Liver (tissue), 8 donors: ENCODE measurements at regions not wholly inside any gene's neighbourhood (a gene's known extent, or its start where the extent isn't known, plus 50 kb on each side); places are given as distances from the start of the nearest gene placed in this dataset.

Experiments
- DNase-seq: peaks from one replicate; pipeline ENCODE4 v3.0.0-alpha.2; 2017; ENCODE audit warnings: low spot score
- H3K27ac ChIP-seq, 2 donors: one replicate each; pipeline ENCODE4 v1.7.0; 2013; ENCODE audit warnings: inconsistent platforms in 2 of 2, low read length in 2 of 2, control low read depth in 1 of 2, low read depth in 1 of 2, mild to moderate bottlenecking in 1 of 2
- H3K27me3 ChIP-seq, 4 donors: one replicate each; pipeline versions ENCODE4 v1.6.1 to v1.7.0; 2013; ENCODE audit warnings: low read length in 3 of 4, inconsistent platforms in 1 of 4, mild to moderate bottlenecking in 1 of 4, moderate library complexity in 1 of 4; ENCODE audit not compliant: control insufficient read depth in 4 of 4, insufficient read depth in 4 of 4
- H3K36me3 ChIP-seq, 4 donors: one replicate each; pipeline versions ENCODE4 v1.6.1 to v1.7.0; 2013; ENCODE audit warnings: low read length in 3 of 4, mild to moderate bottlenecking in 3 of 4, low read depth in 1 of 4, moderate library complexity in 1 of 4; ENCODE audit not compliant: control insufficient read depth in 4 of 4, insufficient read depth in 3 of 4
- H3K4me1 ChIP-seq, 4 donors: one replicate each; pipeline versions ENCODE4 v1.6.1 to v1.7.0; 2013; ENCODE audit warnings: low read length in 3 of 4, mild to moderate bottlenecking in 3 of 4, moderate library complexity in 1 of 4; ENCODE audit not compliant: control insufficient read depth in 4 of 4, insufficient read depth in 4 of 4
- H3K4me3 ChIP-seq, 3 donors: one replicate each; pipeline versions ENCODE4 v1.6.1 to v1.7.0; 2013; ENCODE audit warnings: low read length in 3 of 3, control low read depth in 1 of 3, low read depth in 1 of 3, mild to moderate bottlenecking in 1 of 3
- H3K9ac ChIP-seq, 2 donors: one replicate each; pipeline ENCODE4 v1.7.0; 2013; ENCODE audit warnings: low read length in 2 of 2, mild to moderate bottlenecking in 2 of 2, moderate library complexity in 2 of 2, control low read depth in 1 of 2, low read depth in 1 of 2
- H3K9me3 ChIP-seq, 4 donors: one replicate each; pipeline versions ENCODE4 v1.6.1 to v1.7.0; 2013; ENCODE audit warnings: low read length in 3 of 4; ENCODE audit not compliant: control insufficient read depth in 4 of 4
- EGR1 ChIP-seq, 2 donors: IDR thresholded peaks; 2 replicates each; pipeline ENCODE4 v1.6.1; 2016 to 2018; ENCODE audit warnings: antibody characterized with exemption in 2 of 2, low read depth in 2 of 2
- FOXA1 ChIP-seq: IDR thresholded peaks from 2 replicates; pipeline ENCODE4 v1.6.1; 2016; ENCODE audit warnings: antibody characterized with exemption
- FOXA2 ChIP-seq: IDR thresholded peaks from 2 replicates; pipeline ENCODE4 v1.6.1; 2016; ENCODE audit warnings: antibody characterized with exemption
- GABPA ChIP-seq, 2 donors: IDR thresholded peaks in 1 of 2; conservative IDR thresholded peaks in 1 of 2; 2 replicates each; pipeline ENCODE4 v1.6.1; 2016; ENCODE audit warnings: antibody characterized with exemption in 2 of 2, mild to moderate bottlenecking in 1 of 2, moderate library complexity in 1 of 2
- HNF4A ChIP-seq, 2 donors: conservative IDR thresholded peaks; 2 replicates each; pipeline ENCODE4 v1.6.1; 2016; ENCODE audit warnings: antibody characterized with exemption in 2 of 2, mild to moderate bottlenecking in 2 of 2
- HNF4G ChIP-seq: IDR thresholded peaks from 2 replicates; pipeline ENCODE4 v1.6.1; 2016; ENCODE audit warnings: antibody characterized with exemption
- JUND ChIP-seq, 2 donors: IDR thresholded peaks; 2 replicates each; pipeline ENCODE4 v1.6.1; 2016; ENCODE audit warnings: antibody characterized with exemption in 2 of 2
- NR2F2 ChIP-seq: IDR thresholded peaks from 2 replicates; pipeline ENCODE4 v1.6.1; 2016; ENCODE audit warnings: antibody characterized with exemption
- RAD21 ChIP-seq, 2 donors: IDR thresholded peaks; 2 replicates each; pipeline ENCODE4 v1.6.1; 2016; ENCODE audit warnings: antibody characterized with exemption in 2 of 2, mild to moderate bottlenecking in 2 of 2
- RXRA ChIP-seq, 2 donors: IDR thresholded peaks; 2 replicates each; pipeline ENCODE4 v1.6.1; 2017 to 2018; ENCODE audit warnings: antibody characterized with exemption in 2 of 2, mild to moderate bottlenecking in 1 of 2
- SP1 ChIP-seq: IDR thresholded peaks from 2 replicates; pipeline ENCODE4 v1.6.1; 2018; ENCODE audit warnings: antibody characterized with exemption, mild to moderate bottlenecking
- TAF1 ChIP-seq: conservative IDR thresholded peaks from 2 replicates; pipeline ENCODE4 v1.6.1; 2016; ENCODE audit warnings: antibody characterized with exemption, mild to moderate bottlenecking
- YY1 ChIP-seq: IDR thresholded peaks from 2 replicates; pipeline ENCODE4 v1.6.1; 2016; ENCODE audit warnings: antibody characterized with exemption, mild to moderate bottlenecking
- WGBS: extraction: QIAGEN DNeasy Blood & Tissue Kit; methylation state at CpG from one replicate; pipeline ENCODE4 v1.1.7; 2013; 5-methylcytosine and 5-hydroxymethylcytosine counted together
- TF ChIP-seq, protein P1 (sequence below): IDR thresholded peaks from 2 replicates; pipeline ENCODE4 v1.6.1; 2016; ENCODE audit warnings: antibody characterized with exemption
- TF ChIP-seq, protein P2 (sequence below): IDR thresholded peaks from 2 replicates; pipeline ENCODE4 v1.6.1; 2016; ENCODE audit warnings: antibody characterized with exemption, mild to moderate bottlenecking
- TF ChIP-seq, protein P3 (sequence below): IDR thresholded peaks from 2 replicates; pipeline ENCODE4 v1.6.1; 2016; ENCODE audit warnings: antibody characterized with exemption
- TF ChIP-seq, protein P4 (sequence below): fragments of 150-350 bp; IDR thresholded peaks from 2 replicates; pipeline ENCODE4 v1.5.1; 2017; ENCODE audit warnings: improper control_type of control experiment, low read depth, low read length; ENCODE audit not compliant: missing input control
- TF ChIP-seq, protein P5 (sequence below): IDR thresholded peaks from 2 replicates; pipeline ENCODE4 v1.6.1; 2016; ENCODE audit warnings: antibody characterized with exemption
- donor health status: healthy.
- donor health status: healthy.
- donor health status: healthy.
- donor health status: healthy.
- donor health status: healthy.

DNA sequence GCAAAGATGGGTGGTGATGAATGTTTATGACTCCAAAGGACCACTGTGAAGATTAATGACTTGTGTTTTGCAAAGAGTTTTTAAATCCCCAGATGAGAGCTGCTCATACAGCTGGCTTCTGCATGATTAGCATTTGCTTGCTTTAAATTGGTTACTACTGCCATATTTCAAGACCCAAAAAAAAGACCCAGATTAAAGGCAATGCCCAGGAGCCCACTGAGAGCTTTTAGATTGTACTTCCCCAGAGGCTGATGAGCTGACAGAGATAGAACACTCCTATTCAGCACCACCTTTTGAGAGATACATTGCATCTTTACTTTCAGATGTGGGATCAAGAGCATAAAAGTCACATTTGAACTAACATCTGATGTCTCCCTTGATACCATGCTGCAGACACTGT lies 142.0 kb downstream of the HNRNPD start:
- H3K27me3 ChIP-seq: no peaks in the 10 kb centered on the region
- no peak for TF ChIP-seq YY1
- TF ChIP-seq, protein P1, sequence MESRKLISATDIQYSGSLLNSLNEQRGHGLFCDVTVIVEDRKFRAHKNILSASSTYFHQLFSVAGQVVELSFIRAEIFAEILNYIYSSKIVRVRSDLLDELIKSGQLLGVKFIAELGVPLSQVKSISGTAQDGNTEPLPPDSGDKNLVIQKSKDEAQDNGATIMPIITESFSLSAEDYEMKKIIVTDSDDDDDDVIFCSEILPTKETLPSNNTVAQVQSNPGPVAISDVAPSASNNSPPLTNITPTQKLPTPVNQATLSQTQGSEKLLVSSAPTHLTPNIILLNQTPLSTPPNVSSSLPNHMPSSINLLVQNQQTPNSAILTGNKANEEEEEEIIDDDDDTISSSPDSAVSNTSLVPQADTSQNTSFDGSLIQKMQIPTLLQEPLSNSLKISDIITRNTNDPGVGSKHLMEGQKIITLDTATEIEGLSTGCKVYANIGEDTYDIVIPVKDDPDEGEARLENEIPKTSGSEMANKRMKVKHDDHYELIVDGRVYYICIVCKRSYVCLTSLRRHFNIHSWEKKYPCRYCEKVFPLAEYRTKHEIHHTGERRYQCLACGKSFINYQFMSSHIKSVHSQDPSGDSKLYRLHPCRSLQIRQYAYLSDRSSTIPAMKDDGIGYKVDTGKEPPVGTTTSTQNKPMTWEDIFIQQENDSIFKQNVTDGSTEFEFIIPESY: no peak
- TF ChIP-seq HNF4G: no peak
- TF ChIP-seq, protein P2, sequence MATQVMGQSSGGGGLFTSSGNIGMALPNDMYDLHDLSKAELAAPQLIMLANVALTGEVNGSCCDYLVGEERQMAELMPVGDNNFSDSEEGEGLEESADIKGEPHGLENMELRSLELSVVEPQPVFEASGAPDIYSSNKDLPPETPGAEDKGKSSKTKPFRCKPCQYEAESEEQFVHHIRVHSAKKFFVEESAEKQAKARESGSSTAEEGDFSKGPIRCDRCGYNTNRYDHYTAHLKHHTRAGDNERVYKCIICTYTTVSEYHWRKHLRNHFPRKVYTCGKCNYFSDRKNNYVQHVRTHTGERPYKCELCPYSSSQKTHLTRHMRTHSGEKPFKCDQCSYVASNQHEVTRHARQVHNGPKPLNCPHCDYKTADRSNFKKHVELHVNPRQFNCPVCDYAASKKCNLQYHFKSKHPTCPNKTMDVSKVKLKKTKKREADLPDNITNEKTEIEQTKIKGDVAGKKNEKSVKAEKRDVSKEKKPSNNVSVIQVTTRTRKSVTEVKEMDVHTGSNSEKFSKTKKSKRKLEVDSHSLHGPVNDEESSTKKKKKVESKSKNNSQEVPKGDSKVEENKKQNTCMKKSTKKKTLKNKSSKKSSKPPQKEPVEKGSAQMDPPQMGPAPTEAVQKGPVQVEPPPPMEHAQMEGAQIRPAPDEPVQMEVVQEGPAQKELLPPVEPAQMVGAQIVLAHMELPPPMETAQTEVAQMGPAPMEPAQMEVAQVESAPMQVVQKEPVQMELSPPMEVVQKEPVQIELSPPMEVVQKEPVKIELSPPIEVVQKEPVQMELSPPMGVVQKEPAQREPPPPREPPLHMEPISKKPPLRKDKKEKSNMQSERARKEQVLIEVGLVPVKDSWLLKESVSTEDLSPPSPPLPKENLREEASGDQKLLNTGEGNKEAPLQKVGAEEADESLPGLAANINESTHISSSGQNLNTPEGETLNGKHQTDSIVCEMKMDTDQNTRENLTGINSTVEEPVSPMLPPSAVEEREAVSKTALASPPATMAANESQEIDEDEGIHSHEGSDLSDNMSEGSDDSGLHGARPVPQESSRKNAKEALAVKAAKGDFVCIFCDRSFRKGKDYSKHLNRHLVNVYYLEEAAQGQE: no peak
- TF ChIP-seq FOXA2: no peak
- TF ChIP-seq GABPA (IDR thresholded peaks at IDR 0.05 in 1 of 2, conservative IDR thresholded peaks at IDR 0.05 in 1 of 2): no peak
- TF ChIP-seq, protein P3, sequence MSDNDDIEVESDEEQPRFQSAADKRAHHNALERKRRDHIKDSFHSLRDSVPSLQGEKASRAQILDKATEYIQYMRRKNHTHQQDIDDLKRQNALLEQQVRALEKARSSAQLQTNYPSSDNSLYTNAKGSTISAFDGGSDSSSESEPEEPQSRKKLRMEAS: no peak
- TF ChIP-seq JUND (IDR thresholded peaks at IDR 0.05): no peak
- H3K27ac ChIP-seq: no peak overlapping the region
- no peaks in the 10 kb centered on the region for H3K4me1 ChIP-seq
- H3K36me3 ChIP-seq: no peaks in the 10 kb centered on the region
- H3K4me3 ChIP-seq: no peak overlapping the region
- no peak overlapping the region for H3K9ac ChIP-seq
- no peaks in the 10 kb centered on the region for H3K9me3 ChIP-seq
- no peak for DNase-seq

DNA sequence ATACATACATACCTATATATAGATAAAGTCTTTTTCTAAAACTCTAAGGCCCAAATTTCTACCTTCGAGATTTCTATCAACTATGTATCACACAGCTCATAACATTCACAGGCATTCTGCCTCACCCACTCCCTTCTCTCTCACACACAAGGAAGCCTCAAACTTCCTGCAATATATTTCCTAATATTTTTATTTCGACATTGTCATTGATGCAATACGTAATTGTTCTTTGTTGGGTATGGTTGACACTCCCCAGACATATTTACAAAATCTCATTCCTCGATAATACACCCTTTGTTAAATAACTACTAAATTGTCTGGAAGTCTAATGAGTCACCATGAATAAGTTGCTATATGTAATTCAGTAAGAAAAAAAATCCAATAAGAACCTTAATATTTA lies 143.5 kb downstream of the HNRNPD start:
- TF ChIP-seq, protein P4, sequence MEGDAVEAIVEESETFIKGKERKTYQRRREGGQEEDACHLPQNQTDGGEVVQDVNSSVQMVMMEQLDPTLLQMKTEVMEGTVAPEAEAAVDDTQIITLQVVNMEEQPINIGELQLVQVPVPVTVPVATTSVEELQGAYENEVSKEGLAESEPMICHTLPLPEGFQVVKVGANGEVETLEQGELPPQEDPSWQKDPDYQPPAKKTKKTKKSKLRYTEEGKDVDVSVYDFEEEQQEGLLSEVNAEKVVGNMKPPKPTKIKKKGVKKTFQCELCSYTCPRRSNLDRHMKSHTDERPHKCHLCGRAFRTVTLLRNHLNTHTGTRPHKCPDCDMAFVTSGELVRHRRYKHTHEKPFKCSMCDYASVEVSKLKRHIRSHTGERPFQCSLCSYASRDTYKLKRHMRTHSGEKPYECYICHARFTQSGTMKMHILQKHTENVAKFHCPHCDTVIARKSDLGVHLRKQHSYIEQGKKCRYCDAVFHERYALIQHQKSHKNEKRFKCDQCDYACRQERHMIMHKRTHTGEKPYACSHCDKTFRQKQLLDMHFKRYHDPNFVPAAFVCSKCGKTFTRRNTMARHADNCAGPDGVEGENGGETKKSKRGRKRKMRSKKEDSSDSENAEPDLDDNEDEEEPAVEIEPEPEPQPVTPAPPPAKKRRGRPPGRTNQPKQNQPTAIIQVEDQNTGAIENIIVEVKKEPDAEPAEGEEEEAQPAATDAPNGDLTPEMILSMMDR: no peak
- TF ChIP-seq TAF1: no peak
- TF ChIP-seq, protein P3: no peak
- no peak for TF ChIP-seq JUND (IDR thresholded peaks at IDR 0.05)
- no peak for TF ChIP-seq HNF4A (conservative IDR thresholded peaks at IDR 0.05)
- TF ChIP-seq, protein P1: no peak
- TF ChIP-seq HNF4G: no peak
- TF ChIP-seq RAD21 (IDR thresholded peaks at IDR 0.05): no peak
- no peak for TF ChIP-seq SP1
- TF ChIP-seq, protein P5, sequence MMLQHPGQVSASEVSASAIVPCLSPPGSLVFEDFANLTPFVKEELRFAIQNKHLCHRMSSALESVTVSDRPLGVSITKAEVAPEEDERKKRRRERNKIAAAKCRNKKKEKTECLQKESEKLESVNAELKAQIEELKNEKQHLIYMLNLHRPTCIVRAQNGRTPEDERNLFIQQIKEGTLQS: no peak
- TF ChIP-seq NR2F2: no peak
- TF ChIP-seq RXRA (IDR thresholded peaks at IDR 0.05): no peak
- TF ChIP-seq EGR1 (IDR thresholded peaks at IDR 0.05; ENCODE audit: low read depth in 2 of 2): no peak
- TF ChIP-seq, protein P2: no peak
- TF ChIP-seq FOXA1: no peak
- TF ChIP-seq YY1: no peak
- no peak for TF ChIP-seq GABPA (IDR thresholded peaks at IDR 0.05 in 1 of 2, conservative IDR thresholded peaks at IDR 0.05 in 1 of 2)
- TF ChIP-seq FOXA2: no peak
- Histone ChIP-seq H3K27me3 (no peaks in the 10 kb centered on the region), H3K4me3 (no peak overlapping the region), H3K9ac (no peak overlapping the region), H3K36me3 (no peaks in the 10 kb centered on the region), H3K9me3 (no peaks in the 10 kb centered on the region), H3K27ac (no peak overlapping the region), H3K4me1 (no peaks in the 10 kb centered on the region)
- WGBS: 78% methylated on average over 4 of the region's 4 CpGs
- no peak for DNase-seq
